ENCODE measurements at regions not wholly inside any gene's neighbourhood (a gene's known extent, or its start where the extent isn't known, plus 50 kb on each side); places are given as distances from the start of the nearest gene placed in this dataset.
"Not testable (repeated sequence)": the region's sequence is repeated elsewhere in the genome, so short reads cannot be mapped to it uniquely, and the experiment has no call there.

DNA sequence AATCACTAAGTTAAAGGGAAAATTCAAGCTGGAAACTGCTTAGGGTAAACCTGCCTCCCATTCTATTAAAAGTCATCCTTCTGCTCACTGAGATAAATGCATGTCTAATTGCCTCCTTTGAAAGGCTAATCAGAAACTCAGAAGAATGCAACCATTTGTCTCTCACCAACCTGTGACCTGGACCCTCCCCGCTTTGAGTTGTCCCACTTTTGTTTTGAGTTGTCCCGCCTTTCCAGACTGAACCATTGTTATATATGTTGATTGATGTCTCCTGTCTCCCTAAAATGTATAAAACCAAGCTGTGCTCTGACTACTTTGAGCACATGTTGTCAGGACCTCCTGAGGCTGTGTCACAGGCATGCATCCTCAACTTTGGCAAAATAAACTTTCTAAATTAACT lies 378.4 kb downstream of the KIF20B start:
- Histone ChIP-seq H3K9me3 (ENCODE audit: low read length) (no peaks in the 10 kb centered on the region), H3K27ac (ENCODE audit: low read depth, low read length, poor library complexity, severe bottlenecking) (no peak overlapping the region), H3K9me2 (ENCODE audit: insufficient read depth, low read length) (no peaks in the 10 kb centered on the region), H3K4me2 (ENCODE audit: low read length) (no peak overlapping the region), H2AFZ (ENCODE audit: low read length) (no peak overlapping the region), H3K79me2 (ENCODE audit: insufficient read depth, low read depth, low read length) (no peaks in the 10 kb centered on the region), H3K36me3 (ENCODE audit: insufficient read depth, low read length) (no peaks in the 10 kb centered on the region), H4K20me1 (ENCODE audit: insufficient read depth, low read length) (no peaks in the 10 kb centered on the region), H3K4me3 (ENCODE audit: low read depth, low read length, poor library complexity, severe bottlenecking) (no peak overlapping the region), H3K4me1 (ENCODE audit: insufficient read depth, low read length, poor library complexity, severe bottlenecking) (no peaks in the 10 kb centered on the region)
- no TSS peak for BruUV-seq (replicated peaks)
- no peak for TF ChIP-seq EZH2phosphoT487 (IDR thresholded peaks at IDR 0.05; ENCODE audit: borderline replicate concordance, low read depth, low read length)
- TF ChIP-seq, protein P1, sequence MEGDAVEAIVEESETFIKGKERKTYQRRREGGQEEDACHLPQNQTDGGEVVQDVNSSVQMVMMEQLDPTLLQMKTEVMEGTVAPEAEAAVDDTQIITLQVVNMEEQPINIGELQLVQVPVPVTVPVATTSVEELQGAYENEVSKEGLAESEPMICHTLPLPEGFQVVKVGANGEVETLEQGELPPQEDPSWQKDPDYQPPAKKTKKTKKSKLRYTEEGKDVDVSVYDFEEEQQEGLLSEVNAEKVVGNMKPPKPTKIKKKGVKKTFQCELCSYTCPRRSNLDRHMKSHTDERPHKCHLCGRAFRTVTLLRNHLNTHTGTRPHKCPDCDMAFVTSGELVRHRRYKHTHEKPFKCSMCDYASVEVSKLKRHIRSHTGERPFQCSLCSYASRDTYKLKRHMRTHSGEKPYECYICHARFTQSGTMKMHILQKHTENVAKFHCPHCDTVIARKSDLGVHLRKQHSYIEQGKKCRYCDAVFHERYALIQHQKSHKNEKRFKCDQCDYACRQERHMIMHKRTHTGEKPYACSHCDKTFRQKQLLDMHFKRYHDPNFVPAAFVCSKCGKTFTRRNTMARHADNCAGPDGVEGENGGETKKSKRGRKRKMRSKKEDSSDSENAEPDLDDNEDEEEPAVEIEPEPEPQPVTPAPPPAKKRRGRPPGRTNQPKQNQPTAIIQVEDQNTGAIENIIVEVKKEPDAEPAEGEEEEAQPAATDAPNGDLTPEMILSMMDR (conservative IDR thresholded peaks at IDR 0.05; ENCODE audit: low read length) = no peak
- POLR2A ChIA-PET = interaction anchor here (0.7 to 1.6 kb wide), 3 partner anchors 10 to 103 kb away, joined by 3 to 7 read pairs (median 4); no protein-coding TSS in a partner anchor
- intact Hi-C loops (cut with micrococcal nuclease; ENCODE audit: unreplicated experiment) = no loop called here
- CTCF ChIA-PET (ENCODE audit: unreplicated experiment) = no interaction called here
- no peak for DNase-seq (ENCODE audit: low spot score)

DNA sequence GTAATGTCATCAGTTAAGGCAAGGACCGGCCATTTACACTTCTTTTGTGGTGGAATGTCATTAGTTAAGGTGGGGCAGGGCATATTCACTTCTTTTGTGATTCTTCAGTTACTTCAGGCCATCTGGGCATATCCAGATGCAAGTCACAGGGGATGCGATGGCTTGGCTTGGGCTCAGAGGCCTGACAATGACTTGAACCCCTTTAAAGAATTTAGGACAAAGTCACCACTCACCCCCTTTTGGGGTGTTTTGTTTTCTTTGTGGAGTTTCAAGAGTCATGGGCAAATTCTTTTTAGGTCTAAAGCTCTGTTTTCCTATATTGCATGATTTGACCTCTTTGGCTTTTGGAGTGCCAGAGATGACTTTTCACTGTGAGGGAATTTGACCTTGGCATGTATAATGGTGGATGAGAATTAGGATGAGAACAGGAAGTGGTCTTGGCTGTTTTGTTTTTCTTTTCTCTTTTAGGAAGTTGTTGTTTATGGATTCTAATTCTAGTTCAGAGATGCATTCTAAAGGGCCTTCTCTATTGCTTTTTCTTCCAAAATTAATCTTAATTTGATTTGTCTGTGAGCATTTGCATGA lies 385.3 kb downstream of the KIF20B start:
- H3K9me2 ChIP-seq (ENCODE audit: insufficient read depth, low read length); DNase-seq (ENCODE audit: low spot score); H3K79me2 ChIP-seq (ENCODE audit: insufficient read depth, low read depth, low read length); H4K20me1 ChIP-seq (ENCODE audit: insufficient read depth, low read length); CTCF ChIA-PET (ENCODE audit: unreplicated experiment); H2AFZ ChIP-seq (ENCODE audit: low read length); H3K27ac ChIP-seq (ENCODE audit: low read depth, low read length, poor library complexity, severe bottlenecking); H3K4me2 ChIP-seq (ENCODE audit: low read length); H3K9me3 ChIP-seq (ENCODE audit: low read length); H3K4me3 ChIP-seq (ENCODE audit: low read depth, low read length, poor library complexity, severe bottlenecking); H3K4me1 ChIP-seq (ENCODE audit: insufficient read depth, low read length, poor library complexity, severe bottlenecking); BruUV-seq (replicated peaks); intact Hi-C loops (cut with micrococcal nuclease; ENCODE audit: unreplicated experiment); H3K36me3 ChIP-seq (ENCODE audit: insufficient read depth, low read length): not testable (repeated sequence)
- POLR2A ChIA-PET = interaction anchor here (0.6 to 1.1 kb wide), 3 partner anchors 18 to 202 kb away, joined by 3 to 5 read pairs (median 4); no protein-coding TSS in a partner anchor

DNA sequence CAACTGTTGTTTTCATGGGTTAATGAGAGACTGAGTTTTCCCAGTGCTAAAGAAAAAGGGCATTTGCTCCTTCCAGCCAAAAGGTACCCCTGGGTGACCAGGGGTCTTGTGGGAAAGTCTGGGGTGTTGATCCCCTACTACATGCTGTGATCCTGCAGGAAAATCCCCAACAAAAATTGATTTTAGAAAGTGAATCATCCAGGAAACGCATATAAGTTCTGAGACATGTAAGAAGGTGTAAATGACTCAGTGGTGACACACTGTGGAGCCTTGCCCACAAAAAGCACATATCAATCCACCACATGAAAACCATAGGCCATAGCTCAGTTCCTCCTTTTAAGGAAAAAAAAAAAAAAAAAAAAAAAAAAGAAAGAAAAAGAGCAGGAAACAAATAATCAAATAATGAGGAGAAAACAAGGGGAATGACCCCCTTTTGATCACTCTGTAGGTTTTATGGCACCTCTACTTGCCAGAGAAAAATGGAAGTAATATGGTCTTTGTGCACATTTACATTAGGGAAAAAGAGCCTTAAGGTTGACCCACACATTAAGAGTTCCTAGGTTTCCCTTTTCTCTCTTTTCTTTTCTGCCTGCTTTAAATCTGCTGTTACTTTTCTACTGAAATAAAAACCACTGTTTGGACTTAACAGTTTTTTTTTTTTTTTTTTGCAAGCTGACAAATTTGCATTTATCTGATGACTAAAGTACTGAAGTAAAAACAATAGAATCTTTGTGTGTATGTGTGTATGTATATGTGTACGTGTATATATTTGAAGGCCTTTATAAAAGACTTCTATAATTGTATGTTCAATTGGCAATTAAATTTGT lies 386.0 kb downstream of the KIF20B start:
- intact Hi-C loops (cut with micrococcal nuclease; ENCODE audit: unreplicated experiment) = no loop called here
- BruUV-seq (replicated peaks) = no TSS peak
- TF ChIP-seq, protein P1 (conservative IDR thresholded peaks at IDR 0.05; ENCODE audit: low read length) = no peak
- no peak for TF ChIP-seq EZH2phosphoT487 (IDR thresholded peaks at IDR 0.05; ENCODE audit: borderline replicate concordance, low read depth, low read length)

More for the DNA sequence above, 386.0 kb downstream of the KIF20B start:
- ChIA-PET POLR2A (interaction anchor here (0.6 to 1.1 kb wide), 10 partner anchors 9 to 382 kb away, joined by 3 to 6 read pairs (median 3); no protein-coding TSS in a partner anchor), CTCF (ENCODE audit: unreplicated experiment) (no interaction called here)
- no peak overlapping the region for H2AFZ ChIP-seq (ENCODE audit: low read length)
- no peaks in the 10 kb centered on the region for H3K9me2 ChIP-seq (ENCODE audit: insufficient read depth, low read length)
- no peak overlapping the region for H3K4me2 ChIP-seq (ENCODE audit: low read length)
- no peaks in the 10 kb centered on the region for H3K36me3 ChIP-seq (ENCODE audit: insufficient read depth, low read length)
- no peaks in the 10 kb centered on the region for H3K4me1 ChIP-seq (ENCODE audit: insufficient read depth, low read length, poor library complexity, severe bottlenecking)
- H4K20me1 ChIP-seq (ENCODE audit: insufficient read depth, low read length) = no peaks in the 10 kb centered on the region
- H3K27ac ChIP-seq (ENCODE audit: low read depth, low read length, poor library complexity, severe bottlenecking) = no peak overlapping the region
- peak; percentile 17 for DNase-seq (ENCODE audit: low spot score)
- no peaks in the 10 kb centered on the region for H3K9me3 ChIP-seq (ENCODE audit: low read length)
- H3K4me3 ChIP-seq (ENCODE audit: low read depth, low read length, poor library complexity, severe bottlenecking) = no peak overlapping the region
- H3K79me2 ChIP-seq (ENCODE audit: insufficient read depth, low read depth, low read length) = no peaks in the 10 kb centered on the region

Data from OCI-LY7 (cell line).